GM12874 (cell line): ENCODE measurements at regions not wholly inside any gene's neighbourhood (a gene's known extent, or its start where the extent isn't known, plus 50 kb on each side); places are given as distances from the start of the nearest gene placed in this dataset.

Experiments
- CTCF ChIP-seq: IDR thresholded peaks from 2 replicates; pipeline ENCODE4 v1.5.1; 2011; ENCODE audit warnings: low read depth, mild to moderate bottlenecking, control low read depth, low read length, moderate library complexity; ENCODE audit not compliant: insufficient read depth

DNA sequence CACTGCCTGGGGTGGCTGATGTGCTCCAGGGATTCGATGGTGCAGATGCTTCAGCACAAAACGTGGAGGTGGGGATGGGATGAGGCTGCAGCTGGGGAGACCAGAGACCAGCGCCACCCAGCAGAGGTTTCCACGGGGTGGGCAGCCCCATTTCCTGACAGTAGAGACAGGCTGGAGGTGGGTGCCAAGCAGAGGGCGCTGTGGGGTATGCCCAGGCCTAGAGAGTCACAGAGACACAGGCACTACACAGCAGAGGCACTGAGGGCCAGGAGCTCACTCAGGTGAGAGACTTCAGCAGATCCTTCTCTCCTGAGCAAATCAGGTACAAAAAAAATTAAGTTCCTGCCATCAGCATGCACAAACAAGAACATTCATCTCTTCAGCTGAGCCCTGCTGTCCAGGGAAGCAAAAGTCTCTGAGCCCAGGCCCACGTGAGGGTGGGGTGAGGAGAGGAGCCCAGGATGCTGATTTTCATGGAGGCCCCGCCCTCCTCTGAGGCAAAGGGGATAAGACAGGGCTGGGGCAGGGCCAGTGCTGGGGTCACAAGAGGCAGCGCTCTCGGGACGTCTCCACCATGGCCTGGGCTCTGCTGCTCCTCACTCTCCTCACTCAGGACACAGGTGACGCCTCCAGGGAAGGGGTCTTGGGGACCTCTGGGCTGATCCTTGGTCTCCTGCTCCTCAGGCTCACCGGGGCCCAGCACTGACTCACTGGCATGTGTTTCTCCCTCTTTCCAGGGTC, 53.1 kb downstream of the GGTLC2 start:
- TF ChIP-seq CTCF: no peak

DNA sequence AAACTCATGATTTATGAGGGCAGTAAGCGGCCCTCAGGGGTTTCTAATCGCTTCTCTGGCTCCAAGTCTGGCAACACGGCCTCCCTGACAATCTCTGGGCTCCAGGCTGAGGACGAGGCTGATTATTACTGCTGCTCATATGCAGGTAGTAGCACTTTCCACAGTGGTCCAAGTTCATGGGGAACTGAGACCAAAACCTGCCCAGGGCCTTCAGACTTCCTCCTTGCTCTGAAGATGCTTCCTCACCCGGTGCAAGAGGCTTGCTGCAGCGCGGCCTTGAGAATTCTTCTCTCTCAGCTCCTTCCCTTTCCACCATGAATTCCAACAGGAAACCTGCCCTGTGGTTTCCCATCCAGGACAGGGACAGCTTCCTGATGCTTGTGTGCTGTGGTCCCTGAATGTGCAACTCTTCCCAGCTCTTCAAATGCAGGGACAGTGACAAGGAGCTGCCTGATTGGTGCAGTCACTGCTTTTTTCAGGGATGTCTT, 53.9 kb downstream of the GGTLC2 start:
- TF ChIP-seq CTCF: no peak

- TF ChIP-seq CTCF: no peak
Observed at GRCh38 chr22:22700631-22701030, 56.2 kb downstream of the GGTLC2 start.

DNA sequence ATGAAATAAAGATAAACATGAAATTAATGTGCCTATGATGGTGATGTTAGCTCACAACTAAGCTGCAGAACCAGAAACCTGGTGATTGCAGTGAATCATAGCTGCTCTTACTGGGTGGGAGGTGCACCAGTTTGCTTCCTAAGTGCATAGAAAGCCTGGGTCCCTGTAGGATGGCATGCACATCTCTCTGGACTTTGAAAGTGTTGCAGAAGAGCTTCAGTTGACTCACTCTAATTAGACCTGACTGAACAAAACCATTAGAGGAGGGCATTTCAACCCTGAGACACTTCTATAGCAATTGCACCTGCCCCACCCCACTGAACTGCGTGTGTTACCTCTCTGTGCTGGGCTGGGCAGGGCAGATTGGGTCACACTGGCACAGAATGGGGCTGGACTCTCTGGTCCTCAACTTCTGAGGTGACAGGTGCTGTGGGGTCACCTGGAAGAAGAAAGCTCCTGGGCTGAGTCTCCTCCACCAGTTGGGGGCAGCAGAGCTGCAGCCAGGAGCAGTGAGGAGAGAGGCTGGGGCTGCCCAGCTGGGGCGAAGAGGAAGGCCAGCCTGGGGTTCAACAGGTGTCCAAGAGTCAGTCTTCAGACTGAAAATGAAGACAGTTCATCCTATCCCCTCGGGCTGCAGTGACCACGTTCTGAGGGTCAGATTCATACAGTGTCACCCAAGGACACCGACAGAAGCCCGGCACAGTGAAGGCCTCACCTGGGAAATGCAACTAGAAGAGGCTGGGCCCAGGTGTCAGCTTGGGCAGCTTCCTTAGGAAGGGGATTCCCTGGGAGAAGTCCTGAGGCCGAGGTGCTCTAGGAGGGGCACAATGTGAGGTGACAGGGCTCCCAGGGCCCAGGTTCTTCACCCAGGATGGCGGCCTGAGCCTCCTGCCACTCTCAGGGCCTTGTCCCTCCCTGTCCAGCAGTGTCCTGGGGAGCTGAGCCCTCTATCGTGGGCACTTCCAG, 58.1 kb downstream of the GGTLC2 start:
- TF ChIP-seq CTCF: peak; percentile 77

DNA sequence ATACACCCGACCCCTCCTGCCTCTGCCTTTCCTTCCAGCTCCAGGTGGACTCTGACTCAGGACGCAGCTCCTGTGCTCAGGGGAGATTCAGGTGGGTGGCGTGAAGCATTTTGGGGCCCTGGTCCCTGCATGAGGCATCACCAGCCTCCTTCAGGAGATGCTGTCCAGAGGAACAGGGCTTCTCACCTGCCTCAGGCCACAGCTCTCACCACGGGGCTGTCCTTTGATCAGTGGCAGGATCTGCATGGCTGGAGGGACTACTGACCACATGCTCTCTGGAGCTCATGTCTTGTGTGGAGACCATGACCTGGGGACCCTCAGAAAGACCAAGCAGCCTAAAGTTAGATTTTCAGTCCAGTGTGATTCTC, 58.8 kb downstream of the GGTLC2 start:
- no peak for TF ChIP-seq CTCF

- TF ChIP-seq CTCF: no peak
Observed at GRCh38 chr22:22703715-22704114, 59.3 kb downstream of the GGTLC2 start.
